ENCODE measurements at regions not wholly inside any gene's neighbourhood (a gene's known extent, or its start where the extent isn't known, plus 50 kb on each side); places are given as distances from the start of the nearest gene placed in this dataset.

- 79% methylated on average over 8 of the region's 8 CpGs for WGBS
- H3K4me3 ChIP-seq (ENCODE audit: low read depth in 1 of 3, low read length in 3 of 3): no peak overlapping the region
- no peaks in the 10 kb centered on the region for H3K36me3 ChIP-seq (ENCODE audit: control insufficient read depth in 4 of 4, insufficient read depth in 3 of 4, low read depth in 1 of 4, low read length in 3 of 4)
- no peaks in the 10 kb centered on the region for H3K27me3 ChIP-seq (ENCODE audit: control insufficient read depth in 4 of 4, insufficient read depth in 4 of 4, low read length in 3 of 4)
- no peaks in the 10 kb centered on the region for H3K4me1 ChIP-seq (ENCODE audit: control insufficient read depth in 4 of 4, insufficient read depth in 4 of 4, low read length in 3 of 4)
- H3K27ac ChIP-seq (ENCODE audit: low read depth in 1 of 2, low read length in 2 of 2): no peak overlapping the region
- TF ChIP-seq FOXA1 (IDR thresholded peaks at IDR 0.05) (no peak), RXRA (IDR thresholded peaks at IDR 0.05) (no peak), SP1 (IDR thresholded peaks at IDR 0.05) (no peak), NR2F2 (IDR thresholded peaks at IDR 0.05) (no peak)
- DNase-seq (ENCODE audit: low spot score): no peak
- no peak overlapping the region for H3K9ac ChIP-seq (ENCODE audit: low read depth in 1 of 2, low read length in 2 of 2)
- H3K9me3 ChIP-seq (ENCODE audit: control insufficient read depth in 4 of 4, low read length in 3 of 4): no peaks in the 10 kb centered on the region
Observed at GRCh38 chr3:59404851-59405250, 355.0 kb upstream of the CFAP20DC start.

GRCh38 chr3:59404064-59404463, 354.2 kb upstream of the CFAP20DC start:
- H3K4me1 ChIP-seq (ENCODE audit: control insufficient read depth in 4 of 4, insufficient read depth in 4 of 4, low read length in 3 of 4): no peaks in the 10 kb centered on the region
- no peak overlapping the region for H3K27ac ChIP-seq (ENCODE audit: low read depth in 1 of 2, low read length in 2 of 2)
- no peak for TF ChIP-seq GABPA (IDR thresholded peaks at IDR 0.05 in 1 of 2, conservative IDR thresholded peaks at IDR 0.05 in 1 of 2)
- no peak for TF ChIP-seq JUND (IDR thresholded peaks at IDR 0.05)
- TF ChIP-seq ATF3 (IDR thresholded peaks at IDR 0.05): no peak
- TF ChIP-seq ZBTB33 (IDR thresholded peaks at IDR 0.05): no peak
- no peak for TF ChIP-seq HNF4G (IDR thresholded peaks at IDR 0.05)
- no peak for TF ChIP-seq EGR1 (IDR thresholded peaks at IDR 0.05; ENCODE audit: low read depth in 2 of 2)
- no peak for TF ChIP-seq TAF1 (conservative IDR thresholded peaks at IDR 0.05)
- no peaks in the 10 kb centered on the region for H3K27me3 ChIP-seq (ENCODE audit: control insufficient read depth in 4 of 4, insufficient read depth in 4 of 4, low read length in 3 of 4)
- WGBS: 87% methylated on average over 2 of the region's 2 CpGs
- H3K9ac ChIP-seq (ENCODE audit: low read depth in 1 of 2, low read length in 2 of 2): no peak overlapping the region
- no peaks in the 10 kb centered on the region for H3K36me3 ChIP-seq (ENCODE audit: control insufficient read depth in 4 of 4, insufficient read depth in 3 of 4, low read depth in 1 of 4, low read length in 3 of 4)
- no peaks in the 10 kb centered on the region for H3K9me3 ChIP-seq (ENCODE audit: control insufficient read depth in 4 of 4, low read length in 3 of 4)
- no peak for DNase-seq (ENCODE audit: low spot score)
- H3K4me3 ChIP-seq (ENCODE audit: low read depth in 1 of 3, low read length in 3 of 3): no peak overlapping the region

- Histone ChIP-seq H3K27ac (ENCODE audit: low read depth in 1 of 2, low read length in 2 of 2) (no peak overlapping the region), H3K4me1 (ENCODE audit: control insufficient read depth in 4 of 4, insufficient read depth in 4 of 4, low read length in 3 of 4) (no peaks in the 10 kb centered on the region), H3K9ac (ENCODE audit: low read depth in 1 of 2, low read length in 2 of 2) (no peak overlapping the region), H3K27me3 (ENCODE audit: control insufficient read depth in 4 of 4, insufficient read depth in 4 of 4, low read length in 3 of 4) (no peaks in the 10 kb centered on the region), H3K9me3 (ENCODE audit: control insufficient read depth in 4 of 4, low read length in 3 of 4) (no peaks in the 10 kb centered on the region), H3K36me3 (ENCODE audit: control insufficient read depth in 4 of 4, insufficient read depth in 3 of 4, low read depth in 1 of 4, low read length in 3 of 4) (no peaks in the 10 kb centered on the region), H3K4me3 (ENCODE audit: low read depth in 1 of 3, low read length in 3 of 3) (no peak overlapping the region)
- TF ChIP-seq FOXA2 (IDR thresholded peaks at IDR 0.05) (no peak), FOXA1 (IDR thresholded peaks at IDR 0.05) (no peak), JUND (IDR thresholded peaks at IDR 0.05) (no peak), EGR1 (IDR thresholded peaks at IDR 0.05; ENCODE audit: low read depth in 2 of 2) (no peak), GABPA (IDR thresholded peaks at IDR 0.05 in 1 of 2, conservative IDR thresholded peaks at IDR 0.05 in 1 of 2) (no peak), HNF4G (IDR thresholded peaks at IDR 0.05) (no peak), SP1 (IDR thresholded peaks at IDR 0.05) (no peak), HNF4A (conservative IDR thresholded peaks at IDR 0.05) (no peak), YY1 (IDR thresholded peaks at IDR 0.05) (no peak), NR2F2 (IDR thresholded peaks at IDR 0.05) (no peak), REST (IDR thresholded peaks at IDR 0.05) (no peak)
- WGBS: 67% methylated on average over 2 of the region's 2 CpGs
- DNase-seq (ENCODE audit: low spot score): no peak
Observed at GRCh38 chr3:59401924-59402323, 352.1 kb upstream of the CFAP20DC start.
